GM21423 (cell line): ENCODE measurements at regions not wholly inside any gene's neighbourhood (a gene's known extent, or its start where the extent isn't known, plus 50 kb on each side); places are given as distances from the start of the nearest gene placed in this dataset.

ENCODE experiments used
- ATAC-seq: cut with Tn5 transposase; IDR thresholded peaks from one replicate; pipeline ENCODE4 v1.9.1; 2021; ENCODE audit warnings: mild to moderate bottlenecking, moderate library complexity; ENCODE audit not compliant: unreplicated experiment

DNA sequence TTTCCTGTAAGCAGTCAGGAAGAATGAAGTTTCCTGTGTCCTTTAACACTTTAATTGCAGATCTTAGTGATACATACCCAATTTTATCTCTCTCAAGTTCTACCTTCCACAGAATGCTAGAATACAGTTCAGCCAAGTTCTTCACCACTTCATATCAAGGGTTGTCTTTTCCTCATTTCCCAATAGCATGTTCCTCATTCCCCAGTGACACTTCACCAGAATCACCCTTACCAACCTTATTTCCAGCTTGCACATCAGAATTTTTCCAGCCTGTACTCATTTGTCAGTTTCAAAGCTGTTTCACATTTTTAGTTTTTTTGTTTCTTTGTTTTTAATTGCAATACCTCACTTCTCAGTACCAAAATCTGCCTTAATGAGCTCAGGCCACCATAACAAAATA is 126.1 kb downstream of the ESM1 start:
- no peak for ATAC-seq

DNA sequence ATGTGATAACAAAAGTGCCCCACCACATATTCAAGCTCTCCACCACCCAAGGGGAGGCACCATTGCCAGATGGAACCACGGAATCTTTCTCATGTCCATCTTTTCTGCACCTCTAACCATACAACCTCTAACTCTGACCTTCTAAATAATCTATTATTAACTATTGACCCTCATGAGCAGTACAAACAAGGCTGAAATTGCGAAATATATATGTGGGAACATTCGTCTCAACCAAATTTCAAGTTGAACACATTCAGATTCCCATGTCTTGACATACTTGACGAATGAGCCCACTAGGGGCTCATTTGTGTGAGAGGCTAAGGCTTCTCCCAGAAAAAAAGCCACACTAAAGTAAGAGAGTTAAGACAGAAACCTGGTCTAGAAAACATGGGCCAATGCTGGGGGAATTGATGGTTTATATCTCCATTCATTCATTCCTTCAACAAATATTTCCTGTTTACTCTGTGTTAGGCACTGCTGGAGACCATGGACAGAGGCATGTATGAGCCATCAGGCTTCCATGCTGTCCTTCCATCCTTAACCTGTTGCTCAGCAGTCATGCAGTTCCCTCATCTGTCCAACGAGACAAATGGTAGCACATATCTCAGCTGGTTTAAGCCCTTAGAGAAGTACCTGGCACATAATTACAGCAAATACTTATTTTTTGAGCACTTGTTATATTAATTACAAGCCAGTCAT is 130.4 kb downstream of the ESM1 start:
- ATAC-seq: no peak

- ATAC-seq: no peak
Observed at GRCh38 chr5:54852007-54852406, 133.4 kb downstream of the ESM1 start.

GRCh38 chr5:54851449-54851848 is 133.9 kb downstream of the ESM1 start:
- ATAC-seq: no peak

- ATAC-seq: no peak
Observed at GRCh38 chr5:54848581-54848980, 136.8 kb downstream of the ESM1 start.

- no peak for ATAC-seq
Observed at GRCh38 chr5:54845567-54845941, 139.8 kb downstream of the ESM1 start.

DNA sequence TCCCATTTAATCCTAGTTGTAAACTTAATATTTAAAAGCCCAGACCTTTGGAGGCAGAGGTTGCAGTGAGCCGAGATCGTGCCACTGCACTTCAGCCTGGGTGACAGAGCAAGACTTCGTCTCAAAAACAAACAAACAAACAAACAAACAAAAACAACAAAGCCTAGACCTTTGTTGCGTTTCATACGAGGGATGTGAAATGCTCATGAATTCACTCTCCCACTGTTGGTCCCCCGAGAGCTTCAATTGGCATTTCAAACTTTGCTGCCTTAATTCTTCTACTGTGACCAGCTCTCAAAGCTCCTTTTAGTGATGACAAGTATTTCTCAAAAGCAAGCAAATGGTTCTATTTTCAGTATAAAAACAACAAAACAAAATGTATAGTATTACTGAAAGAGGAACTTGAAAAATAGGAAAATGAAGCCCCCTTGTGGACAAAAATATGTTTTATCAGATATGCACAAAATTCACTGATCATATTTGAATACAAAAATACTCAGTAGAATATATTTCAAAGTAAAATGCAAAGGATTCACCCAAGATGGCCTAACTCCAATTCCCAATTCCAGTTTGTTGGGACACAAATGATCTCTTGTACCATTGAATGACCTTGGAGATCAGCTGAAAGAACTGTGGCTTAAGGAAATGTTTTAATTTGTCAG is 140.4 kb downstream of the ESM1 start:
- ATAC-seq: no peak

- no peak for ATAC-seq
Observed at GRCh38 chr5:54844266-54844665, 141.1 kb downstream of the ESM1 start.

- no peak for ATAC-seq
Observed at GRCh38 chr5:54841481-54841880, 143.9 kb downstream of the ESM1 start.

GRCh38 chr5:54838843-54839242 is 146.6 kb downstream of the ESM1 start:
- no peak for ATAC-seq

DNA sequence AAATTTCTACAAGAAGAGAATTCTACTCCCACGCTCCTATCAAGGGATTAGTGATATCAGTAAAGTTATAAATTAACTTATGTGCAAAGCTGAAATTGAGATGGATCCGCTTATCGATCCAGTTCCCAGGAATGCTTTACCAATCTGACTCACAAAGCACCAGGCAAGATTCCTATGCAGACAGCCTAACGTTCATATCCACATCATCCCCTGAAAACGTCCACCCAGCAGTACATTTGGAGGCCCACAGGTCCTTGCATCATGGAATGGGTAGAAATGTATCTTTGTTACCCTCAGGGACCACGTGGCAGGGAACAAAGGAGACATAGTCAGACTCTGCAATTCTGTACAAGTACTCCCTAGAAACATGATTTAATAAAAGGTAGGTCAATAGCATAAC is 147.4 kb downstream of the ESM1 start:
- no peak for ATAC-seq

- no peak for ATAC-seq
Observed at GRCh38 chr5:54837093-54837492, 148.3 kb downstream of the ESM1 start.

DNA sequence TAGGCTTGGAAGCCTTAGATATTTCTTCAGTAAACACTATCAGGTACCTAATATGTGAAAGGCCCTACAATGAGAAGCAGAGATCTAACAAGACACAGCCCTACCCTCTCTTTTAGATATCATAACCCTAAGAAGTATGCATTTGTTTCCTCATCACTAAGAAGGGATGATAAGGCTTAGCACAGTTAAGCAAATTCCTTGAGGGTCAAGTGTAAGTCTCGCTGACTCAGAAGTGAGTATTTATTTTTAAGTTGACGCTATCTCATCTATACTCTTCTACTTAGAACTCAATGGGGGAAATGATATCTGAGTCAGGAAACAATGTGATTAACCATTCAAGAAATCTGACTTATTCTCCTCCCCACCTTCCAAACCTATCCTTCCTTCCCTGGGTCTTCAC is 149.7 kb downstream of the ESM1 start:
- no peak for ATAC-seq

- no peak for ATAC-seq
Observed at GRCh38 chr5:54834121-54834842, 151.1 kb downstream of the ESM1 start.

DNA sequence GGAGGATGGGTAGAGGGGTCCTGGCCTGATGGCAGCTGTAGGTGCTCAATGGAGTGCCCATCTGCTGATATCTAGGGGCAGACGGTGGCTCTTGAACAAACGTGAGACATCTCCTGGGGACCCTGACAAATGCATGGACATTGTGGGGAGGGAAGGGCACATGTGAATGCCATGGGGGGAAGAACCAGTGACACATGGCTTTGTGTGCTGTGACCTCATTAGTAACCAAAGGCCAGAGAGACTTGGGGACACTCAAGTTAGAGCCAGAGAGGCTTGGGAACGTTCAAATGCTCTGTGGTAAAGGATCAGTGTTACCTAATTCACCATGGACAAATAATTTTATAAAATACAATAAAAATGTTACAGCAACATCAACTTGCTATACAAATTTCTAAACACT is 151.8 kb downstream of the ESM1 start:
- ATAC-seq: no peak

- no peak for ATAC-seq
Observed at GRCh38 chr5:54832858-54833257, 152.5 kb downstream of the ESM1 start.

- ATAC-seq: no peak
Observed at GRCh38 chr5:54832045-54832444, 153.3 kb downstream of the ESM1 start.

- ATAC-seq: no peak
Observed at GRCh38 chr5:54831233-54831632, 154.2 kb downstream of the ESM1 start.

DNA sequence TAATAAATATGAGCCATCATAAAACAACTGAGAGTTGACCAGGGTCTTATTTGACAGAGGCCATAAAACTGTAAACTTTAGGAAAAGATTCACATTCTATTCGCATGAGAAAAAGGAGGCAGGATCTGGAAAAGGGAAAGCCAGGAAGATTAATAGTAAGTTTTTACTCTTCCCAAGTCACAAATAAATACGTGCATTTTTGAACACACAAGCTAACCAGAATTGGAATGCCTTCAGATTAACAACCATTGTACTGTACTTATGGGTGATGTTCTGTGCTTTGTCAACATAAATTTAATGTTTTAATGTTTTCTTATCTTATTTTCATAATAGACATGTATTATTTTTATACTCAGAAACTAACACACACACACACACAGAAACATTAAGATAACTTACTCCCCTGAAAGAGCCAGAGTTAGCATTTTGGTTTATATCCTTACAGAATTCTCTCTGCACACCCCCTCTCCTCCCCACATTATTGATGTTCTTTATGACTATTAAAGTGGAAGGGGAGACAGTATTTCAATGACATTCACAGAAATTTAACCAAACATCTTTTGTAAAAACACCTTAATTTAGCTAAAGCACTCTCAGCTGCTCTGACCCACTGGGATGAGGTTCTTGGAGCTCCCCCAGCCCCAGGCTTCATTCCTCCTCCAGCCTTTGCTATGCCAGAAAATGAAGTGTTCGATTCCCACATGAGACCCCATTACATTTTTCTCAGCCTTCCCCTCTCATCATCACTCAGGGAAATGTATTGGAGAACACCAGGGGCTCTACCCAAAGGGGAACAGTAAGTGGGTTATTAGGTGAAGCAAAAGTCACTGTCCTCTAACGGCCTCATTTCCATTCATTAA is 155.5 kb downstream of the ESM1 start:
- ATAC-seq: no peak

- no peak for ATAC-seq
Observed at GRCh38 chr5:54829102-54829501, 156.3 kb downstream of the ESM1 start.

DNA sequence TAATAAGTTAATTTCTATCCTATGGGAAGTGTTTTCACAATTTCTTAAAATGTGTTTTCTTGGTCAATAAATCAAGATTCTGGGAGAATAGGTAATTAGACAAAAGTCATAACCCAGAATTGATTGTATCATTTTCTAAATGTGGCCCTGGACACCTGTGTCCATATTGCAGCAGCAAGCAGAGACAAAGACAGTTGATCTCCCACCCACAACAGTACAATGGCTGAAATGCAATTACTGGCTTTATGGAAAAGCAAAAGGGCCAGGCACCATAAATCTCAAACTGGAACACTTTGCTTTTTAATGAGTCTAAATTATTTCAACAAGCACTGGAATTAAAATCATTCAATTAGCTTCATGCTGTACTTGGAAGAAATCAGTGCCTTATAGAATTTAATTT is 157.2 kb downstream of the ESM1 start:
- no peak for ATAC-seq
